Smooth muscle cell (in vitro differentiated cells): ENCODE measurements at regions not wholly inside any gene's neighbourhood (a gene's known extent, or its start where the extent isn't known, plus 50 kb on each side); places are given as distances from the start of the nearest gene placed in this dataset.
"Not testable (repeated sequence)": the region's sequence is repeated elsewhere in the genome, so short reads cannot be mapped to it uniquely, and the experiment has no call there.

Experiments used
- DNase-seq: peaks from one replicate; lab custom pipeline; 2025; ENCODE audit not compliant: unreplicated experiment; lab: John Stamatoyannopoulos, UW
- H2AFZ ChIP-seq: fragments of 200-600 bp; sonication (generic); 2 replicates; pipeline ENCODE4 v1.6.0; 2016; ENCODE audit warnings: antibody characterized with exemption, low read depth, mild to moderate bottlenecking
- H3F3A ChIP-seq: fragments of 200-600 bp; sonication (generic); 2 replicates; pipeline ENCODE4 v1.6.0; 2017; ENCODE audit warnings: antibody characterized with exemption, low read depth
- H3K27ac ChIP-seq: fragments of 200-600 bp; sonication (generic); 2 replicates; pipeline ENCODE4 v1.5.1; 2016; ENCODE audit warnings: low read depth, mild to moderate bottlenecking
- H3K27me3 ChIP-seq: fragments of 200-600 bp; sonication (generic); 2 replicates; pipeline ENCODE4 v1.6.1; 2016; ENCODE audit warnings: low read depth, mild to moderate bottlenecking
- H3K36me3 ChIP-seq: fragments of 200-600 bp; sonication (generic); 2 replicates; pipeline ENCODE4 v1.5.1; 2016; ENCODE audit warnings: low read depth
- H3K4me1 ChIP-seq: fragments of 200-600 bp; sonication (generic); 2 replicates; pipeline ENCODE4 v1.5.1; 2016; ENCODE audit warnings: low read depth
- H3K4me2 ChIP-seq: fragments of 200-600 bp; sonication (generic); 2 replicates; pipeline ENCODE4 v1.6.0; 2016; ENCODE audit warnings: mild to moderate bottlenecking
- H3K4me3 ChIP-seq: fragments of 200-600 bp; sonication (generic); 2 replicates; pipeline ENCODE4 v1.5.1; 2016; ENCODE audit warnings: mild to moderate bottlenecking
- H3K79me2 ChIP-seq: fragments of 200-600 bp; sonication (generic); 2 replicates; pipeline ENCODE4 v1.6.0; 2016; ENCODE audit warnings: low read depth, mild to moderate bottlenecking
- H3K9ac ChIP-seq: fragments of 200-600 bp; sonication (generic); 2 replicates; pipeline ENCODE4 v1.6.0; 2016; ENCODE audit warnings: low read depth
- H3K9me3 ChIP-seq: fragments of 200-600 bp; sonication (generic); replicated peaks from 2 replicates; pipeline ENCODE4 v1.5.1; 2016; ENCODE audit warnings: low read depth
- H4K20me1 ChIP-seq: fragments of 200-600 bp; sonication (generic); 2 replicates; pipeline ENCODE4 v1.6.0; 2016; ENCODE audit warnings: low read depth
- WGBS: methylation state at CpG from one replicate; pipeline ENCODE4 v1.1.7; 2016; ENCODE audit warnings: low lambda C conversion rate; 5-methylcytosine and 5-hydroxymethylcytosine counted together
- TF ChIP-seq, protein P1 (sequence below): fragments of 200-600 bp; sonication (generic); IDR thresholded peaks from 2 replicates; pipeline ENCODE4 v1.5.1; 2017; ENCODE audit warnings: borderline replicate concordance, mild to moderate bottlenecking, antibody characterized with exemption; ENCODE audit not compliant: insufficient read depth, poor library complexity, severe bottlenecking

- no peaks in the 10 kb centered on the region for H3F3A ChIP-seq
- H3K27ac ChIP-seq, result no peak overlapping the region
- no peak overlapping the region for H3K4me3 ChIP-seq
- H4K20me1 ChIP-seq, result no peaks in the 10 kb centered on the region
- H3K4me2 ChIP-seq, result no peak overlapping the region
- H3K9me3 ChIP-seq, result no peaks in the 10 kb centered on the region
- 88% methylated on average over 3 of the region's 3 CpGs for WGBS
- H3K27me3 ChIP-seq, result no peaks in the 10 kb centered on the region
- H3K9ac ChIP-seq, result no peak overlapping the region
- no peaks in the 10 kb centered on the region for H3K4me1 ChIP-seq
- DNase-seq, result no peak
- no peak overlapping the region for H2AFZ ChIP-seq
- TF ChIP-seq, protein P1, sequence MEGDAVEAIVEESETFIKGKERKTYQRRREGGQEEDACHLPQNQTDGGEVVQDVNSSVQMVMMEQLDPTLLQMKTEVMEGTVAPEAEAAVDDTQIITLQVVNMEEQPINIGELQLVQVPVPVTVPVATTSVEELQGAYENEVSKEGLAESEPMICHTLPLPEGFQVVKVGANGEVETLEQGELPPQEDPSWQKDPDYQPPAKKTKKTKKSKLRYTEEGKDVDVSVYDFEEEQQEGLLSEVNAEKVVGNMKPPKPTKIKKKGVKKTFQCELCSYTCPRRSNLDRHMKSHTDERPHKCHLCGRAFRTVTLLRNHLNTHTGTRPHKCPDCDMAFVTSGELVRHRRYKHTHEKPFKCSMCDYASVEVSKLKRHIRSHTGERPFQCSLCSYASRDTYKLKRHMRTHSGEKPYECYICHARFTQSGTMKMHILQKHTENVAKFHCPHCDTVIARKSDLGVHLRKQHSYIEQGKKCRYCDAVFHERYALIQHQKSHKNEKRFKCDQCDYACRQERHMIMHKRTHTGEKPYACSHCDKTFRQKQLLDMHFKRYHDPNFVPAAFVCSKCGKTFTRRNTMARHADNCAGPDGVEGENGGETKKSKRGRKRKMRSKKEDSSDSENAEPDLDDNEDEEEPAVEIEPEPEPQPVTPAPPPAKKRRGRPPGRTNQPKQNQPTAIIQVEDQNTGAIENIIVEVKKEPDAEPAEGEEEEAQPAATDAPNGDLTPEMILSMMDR, result no peak
- H3K36me3 ChIP-seq, result no peaks in the 10 kb centered on the region
- H3K79me2 ChIP-seq, result no peaks in the 10 kb centered on the region
Observed at GRCh38 chr5:153939101-153939500, 99.6 kb downstream of the FAM114A2 start.

GRCh38 chr5:153938191-153938842 lies 100.4 kb downstream of the FAM114A2 start:
- no peaks in the 10 kb centered on the region for H3K79me2 ChIP-seq
- no peak overlapping the region for H3K9ac ChIP-seq
- TF ChIP-seq, protein P1, result no peak
- no peak overlapping the region for H3K27ac ChIP-seq
- no peaks in the 10 kb centered on the region for H3K9me3 ChIP-seq
- H2AFZ ChIP-seq, result no peak overlapping the region
- DNase-seq, result no peak
- H3K4me2 ChIP-seq, result no peak overlapping the region
- H3K4me1 ChIP-seq, result no peaks in the 10 kb centered on the region
- H3K27me3 ChIP-seq, result no peaks in the 10 kb centered on the region
- no peak overlapping the region for H3K4me3 ChIP-seq
- no peaks in the 10 kb centered on the region for H4K20me1 ChIP-seq
- no peaks in the 10 kb centered on the region for H3F3A ChIP-seq
- no peaks in the 10 kb centered on the region for H3K36me3 ChIP-seq

DNA sequence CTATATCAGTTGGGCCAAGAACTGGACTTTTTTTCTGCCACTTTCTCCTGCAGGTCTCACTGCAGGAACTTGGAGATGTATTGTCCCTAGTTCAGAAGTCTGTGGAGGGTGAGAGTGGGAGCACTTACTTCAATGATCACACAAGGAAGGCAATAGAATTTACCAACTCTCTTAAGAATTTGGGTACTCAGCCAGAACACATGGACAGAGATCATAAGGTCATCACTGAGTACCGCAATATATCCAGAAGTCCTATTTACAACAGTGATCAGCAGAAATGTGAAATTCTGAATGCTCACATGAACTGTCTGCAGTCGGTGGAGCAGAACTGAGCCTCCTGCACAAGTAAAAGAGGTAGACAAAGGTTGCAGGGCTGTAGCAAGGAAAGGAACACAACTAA lies 101.0 kb downstream of the FAM114A2 start:
- Histone ChIP-seq H3K27ac (no peak overlapping the region), H3K27me3 (no peaks in the 10 kb centered on the region), H2AFZ (no peak overlapping the region), H3K36me3 (no peaks in the 10 kb centered on the region), H4K20me1 (no peaks in the 10 kb centered on the region), H3K9me3 (no peaks in the 10 kb centered on the region), H3K4me1 (no peaks in the 10 kb centered on the region), H3K9ac (no peak overlapping the region), H3K4me2 (no peak overlapping the region), H3K79me2 (no peaks in the 10 kb centered on the region), H3K4me3 (no peak overlapping the region), H3F3A (no peaks in the 10 kb centered on the region)
- DNase-seq, result no peak
- TF ChIP-seq, protein P1, result no peak
- 90% methylated on average over 2 of the region's 2 CpGs for WGBS

DNA sequence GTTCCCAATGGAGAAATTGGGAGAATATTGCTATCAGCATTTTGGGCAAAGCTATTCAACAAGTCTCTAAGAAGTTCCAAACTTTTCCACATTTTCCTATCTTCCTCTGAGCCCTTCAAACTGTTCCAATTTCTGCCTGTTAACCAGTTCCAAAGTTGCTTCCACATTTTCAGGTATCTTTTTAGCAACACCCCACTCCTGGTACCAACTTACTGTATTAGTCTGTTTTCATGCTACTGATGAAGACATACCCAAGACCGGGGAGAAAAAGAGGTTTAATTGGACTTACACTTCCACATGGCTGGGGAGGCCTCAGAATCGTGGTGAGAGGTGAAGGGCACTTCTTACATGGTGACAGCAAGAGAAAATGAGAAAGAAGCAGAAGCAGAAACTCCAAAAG lies 103.6 kb downstream of the FAM114A2 start:
- not testable (repeated sequence) for H3K36me3 ChIP-seq, H3K9ac ChIP-seq, H3F3A ChIP-seq, H3K4me2 ChIP-seq, H4K20me1 ChIP-seq, H3K4me3 ChIP-seq, H3K27me3 ChIP-seq, H3K27ac ChIP-seq, H3K79me2 ChIP-seq, H2AFZ ChIP-seq, H3K4me1 ChIP-seq, DNase-seq, H3K9me3 ChIP-seq
- 84% methylated on average over 2 of the region's 2 CpGs for WGBS
